Uterus (tissue), 2 donors: ENCODE measurements at regions not wholly inside any gene's neighbourhood (a gene's known extent, or its start where the extent isn't known, plus 50 kb on each side); places are given as distances from the start of the nearest gene placed in this dataset.

ENCODE experiments used
- POLR2A ChIP-seq, 2 donors: fragments of 450-650 bp; IDR thresholded peaks; one replicate each; pipeline ENCODE4 v1.6.1; 2016; ENCODE audit warnings: antibody characterized with exemption in 2 of 2, mild to moderate bottlenecking in 1 of 2, moderate library complexity in 1 of 2
- TF ChIP-seq, protein P1 (sequence below), 4 experiments: fragments of 200-600 bp in 2 of 4; fragments of 450-650 bp in 2 of 4; sonication (generic) in 2 of 4; IDR thresholded peaks; one replicate each; pipeline ENCODE4 v1.5.1; 2016 to 2019; ENCODE audit warnings: antibody characterized with exemption in 4 of 4, mild to moderate bottlenecking in 2 of 4, moderate library complexity in 1 of 4

DNA sequence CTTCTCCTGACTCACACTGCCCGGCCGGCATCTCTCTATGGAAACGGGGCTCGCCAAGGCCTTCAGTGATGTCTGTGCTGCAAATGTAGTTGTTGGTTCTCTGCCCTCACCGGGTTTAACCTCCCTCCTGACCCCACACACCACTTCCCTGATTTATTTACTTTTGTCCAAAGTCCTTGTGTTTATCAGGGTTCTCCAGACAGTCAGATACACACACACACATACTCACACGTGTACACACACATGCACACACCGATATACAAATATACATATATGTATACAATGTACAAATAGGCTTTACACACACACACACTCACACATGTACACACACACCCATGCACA lies 647.0 kb downstream of the BRD1 start:
- TF ChIP-seq, protein P1, sequence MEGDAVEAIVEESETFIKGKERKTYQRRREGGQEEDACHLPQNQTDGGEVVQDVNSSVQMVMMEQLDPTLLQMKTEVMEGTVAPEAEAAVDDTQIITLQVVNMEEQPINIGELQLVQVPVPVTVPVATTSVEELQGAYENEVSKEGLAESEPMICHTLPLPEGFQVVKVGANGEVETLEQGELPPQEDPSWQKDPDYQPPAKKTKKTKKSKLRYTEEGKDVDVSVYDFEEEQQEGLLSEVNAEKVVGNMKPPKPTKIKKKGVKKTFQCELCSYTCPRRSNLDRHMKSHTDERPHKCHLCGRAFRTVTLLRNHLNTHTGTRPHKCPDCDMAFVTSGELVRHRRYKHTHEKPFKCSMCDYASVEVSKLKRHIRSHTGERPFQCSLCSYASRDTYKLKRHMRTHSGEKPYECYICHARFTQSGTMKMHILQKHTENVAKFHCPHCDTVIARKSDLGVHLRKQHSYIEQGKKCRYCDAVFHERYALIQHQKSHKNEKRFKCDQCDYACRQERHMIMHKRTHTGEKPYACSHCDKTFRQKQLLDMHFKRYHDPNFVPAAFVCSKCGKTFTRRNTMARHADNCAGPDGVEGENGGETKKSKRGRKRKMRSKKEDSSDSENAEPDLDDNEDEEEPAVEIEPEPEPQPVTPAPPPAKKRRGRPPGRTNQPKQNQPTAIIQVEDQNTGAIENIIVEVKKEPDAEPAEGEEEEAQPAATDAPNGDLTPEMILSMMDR (IDR thresholded peaks at IDR 0.05): no peak
- no peak for TF ChIP-seq POLR2A (IDR thresholded peaks at IDR 0.05)
